ENCODE measurements at regions not wholly inside any gene's neighbourhood (a gene's known extent, or its start where the extent isn't known, plus 50 kb on each side); places are given as distances from the start of the nearest gene placed in this dataset.

GRCh38 chr5:97555644-97555981, 372.6 kb upstream of the RIOK2 start:
- Histone ChIP-seq H4K20me1 (ENCODE audit: insufficient read depth) (no peaks in the 10 kb centered on the region), H3K36me3 (ENCODE audit: insufficient read depth) (no peaks in the 10 kb centered on the region), H3K27me3 (ENCODE audit: insufficient read depth, low read depth) (no peaks in the 10 kb centered on the region), H3K9ac (no peak overlapping the region), H3K79me2 (ENCODE audit: insufficient read depth, low read depth) (no peaks in the 10 kb centered on the region), H3K27ac (no peak overlapping the region), H3K4me1 (ENCODE audit: low read depth, poor library complexity, severe bottlenecking) (no peaks in the 10 kb centered on the region), H2AFZ (ENCODE audit: low read depth) (no peak overlapping the region), H3K4me3 (IDR thresholded peaks at IDR 0.05; ENCODE audit: insufficient read depth, low read depth, low read length) (no peak overlapping the region), H3K4me2 (no peak overlapping the region)
- TF ChIP-seq, protein P1, sequence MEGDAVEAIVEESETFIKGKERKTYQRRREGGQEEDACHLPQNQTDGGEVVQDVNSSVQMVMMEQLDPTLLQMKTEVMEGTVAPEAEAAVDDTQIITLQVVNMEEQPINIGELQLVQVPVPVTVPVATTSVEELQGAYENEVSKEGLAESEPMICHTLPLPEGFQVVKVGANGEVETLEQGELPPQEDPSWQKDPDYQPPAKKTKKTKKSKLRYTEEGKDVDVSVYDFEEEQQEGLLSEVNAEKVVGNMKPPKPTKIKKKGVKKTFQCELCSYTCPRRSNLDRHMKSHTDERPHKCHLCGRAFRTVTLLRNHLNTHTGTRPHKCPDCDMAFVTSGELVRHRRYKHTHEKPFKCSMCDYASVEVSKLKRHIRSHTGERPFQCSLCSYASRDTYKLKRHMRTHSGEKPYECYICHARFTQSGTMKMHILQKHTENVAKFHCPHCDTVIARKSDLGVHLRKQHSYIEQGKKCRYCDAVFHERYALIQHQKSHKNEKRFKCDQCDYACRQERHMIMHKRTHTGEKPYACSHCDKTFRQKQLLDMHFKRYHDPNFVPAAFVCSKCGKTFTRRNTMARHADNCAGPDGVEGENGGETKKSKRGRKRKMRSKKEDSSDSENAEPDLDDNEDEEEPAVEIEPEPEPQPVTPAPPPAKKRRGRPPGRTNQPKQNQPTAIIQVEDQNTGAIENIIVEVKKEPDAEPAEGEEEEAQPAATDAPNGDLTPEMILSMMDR (conservative IDR thresholded peaks at IDR 0.05; ENCODE audit: low read depth, low read length), result no peak

DNA sequence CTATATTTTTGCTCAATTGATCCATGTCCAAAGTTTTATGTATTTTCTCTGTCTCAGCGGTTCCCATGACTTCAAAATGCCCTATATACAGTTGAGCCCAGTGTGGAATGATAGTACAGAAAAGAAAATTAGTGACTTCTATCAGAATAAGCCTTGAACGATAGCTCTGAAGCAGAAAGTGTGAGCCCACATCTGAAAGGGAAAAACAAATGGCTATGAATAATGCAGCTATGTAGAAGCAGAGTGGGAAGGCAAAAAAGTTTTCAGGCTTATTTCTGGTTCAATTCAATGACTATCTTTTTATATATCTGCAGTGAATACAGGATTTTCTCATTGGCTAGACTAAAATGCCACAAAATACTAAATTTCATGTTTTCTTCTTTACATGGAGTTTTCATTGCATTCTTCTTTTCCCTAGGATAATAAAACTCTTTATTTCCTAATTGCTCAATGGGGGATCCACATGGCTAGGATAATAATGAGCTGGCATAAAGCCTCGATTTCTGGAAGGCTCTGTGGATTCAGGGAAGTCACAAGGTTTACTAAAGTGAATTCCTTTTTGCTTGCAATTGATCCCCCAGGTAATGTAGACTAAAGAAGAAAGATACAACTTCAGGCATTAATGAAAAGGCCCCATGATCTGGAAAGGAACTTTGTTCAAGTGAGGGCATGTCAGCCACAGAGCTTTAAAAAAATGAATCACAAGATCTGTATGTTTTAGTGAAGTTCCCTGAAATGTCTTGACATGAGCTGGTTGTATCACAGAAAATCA, 377.0 kb upstream of the RIOK2 start:
- Histone ChIP-seq H3K4me2 (no peak overlapping the region), H3K27ac (no peak overlapping the region), H3K36me3 (ENCODE audit: insufficient read depth) (no peaks in the 10 kb centered on the region), H3K4me1 (ENCODE audit: low read depth, poor library complexity, severe bottlenecking) (no peaks in the 10 kb centered on the region), H2AFZ (ENCODE audit: low read depth) (no peak overlapping the region), H3K79me2 (ENCODE audit: insufficient read depth, low read depth) (no peaks in the 10 kb centered on the region), H3K27me3 (ENCODE audit: insufficient read depth, low read depth) (no peaks in the 10 kb centered on the region), H4K20me1 (ENCODE audit: insufficient read depth) (no peaks in the 10 kb centered on the region), H3K9ac (no peak overlapping the region), H3K4me3 (IDR thresholded peaks at IDR 0.05; ENCODE audit: insufficient read depth, low read depth, low read length) (no peak overlapping the region)
- TF ChIP-seq, protein P1 (conservative IDR thresholded peaks at IDR 0.05; ENCODE audit: low read depth, low read length), result no peak

DNA sequence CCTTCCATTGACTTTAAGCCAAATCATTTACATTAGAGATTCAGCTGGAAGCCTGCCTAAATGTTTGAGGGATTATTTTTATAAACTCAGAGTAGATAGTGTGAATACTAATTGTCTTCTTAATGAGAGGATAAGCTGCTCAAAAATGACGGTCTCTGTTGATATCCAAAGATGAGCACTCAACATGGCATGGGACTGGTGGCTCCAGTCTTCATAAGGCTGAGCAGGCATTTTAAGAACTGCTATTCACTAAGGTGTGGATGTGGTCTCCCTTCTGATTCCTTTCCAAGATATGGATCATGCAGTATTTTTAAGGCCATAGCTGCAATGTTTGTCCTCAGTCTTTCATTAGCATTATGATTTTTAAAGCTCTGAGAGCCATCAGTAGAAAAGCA, 377.5 kb upstream of the RIOK2 start:
- H4K20me1 ChIP-seq (ENCODE audit: insufficient read depth), result no peaks in the 10 kb centered on the region
- no peak overlapping the region for H3K27ac ChIP-seq
- H2AFZ ChIP-seq (ENCODE audit: low read depth), result no peak overlapping the region
- no peaks in the 10 kb centered on the region for H3K27me3 ChIP-seq (ENCODE audit: insufficient read depth, low read depth)
- no peak overlapping the region for H3K4me2 ChIP-seq
- TF ChIP-seq, protein P1 (conservative IDR thresholded peaks at IDR 0.05; ENCODE audit: low read depth, low read length), result no peak
- no peaks in the 10 kb centered on the region for H3K79me2 ChIP-seq (ENCODE audit: insufficient read depth, low read depth)
- H3K4me1 ChIP-seq (ENCODE audit: low read depth, poor library complexity, severe bottlenecking), result no peaks in the 10 kb centered on the region
- H3K36me3 ChIP-seq (ENCODE audit: insufficient read depth), result no peaks in the 10 kb centered on the region
- H3K9ac ChIP-seq, result no peak overlapping the region
- no peak overlapping the region for H3K4me3 ChIP-seq (IDR thresholded peaks at IDR 0.05; ENCODE audit: insufficient read depth, low read depth, low read length)

- no peaks in the 10 kb centered on the region for H3K27me3 ChIP-seq (ENCODE audit: insufficient read depth, low read depth)
Measured at GRCh38 chr5:97563050-97563657, 380.1 kb upstream of the RIOK2 start.

More at GRCh38 chr5:97563050-97563657, 380.1 kb upstream of the RIOK2 start:
- no peak overlapping the region for H3K9ac ChIP-seq
- no peak overlapping the region for H3K4me2 ChIP-seq
- TF ChIP-seq, protein P1 (conservative IDR thresholded peaks at IDR 0.05; ENCODE audit: low read depth, low read length), result no peak
- no peak overlapping the region for H3K27ac ChIP-seq
- H2AFZ ChIP-seq (ENCODE audit: low read depth), result no peak overlapping the region
- H3K79me2 ChIP-seq (ENCODE audit: insufficient read depth, low read depth), result no peaks in the 10 kb centered on the region
- H4K20me1 ChIP-seq (ENCODE audit: insufficient read depth), result no peaks in the 10 kb centered on the region
- H3K36me3 ChIP-seq (ENCODE audit: insufficient read depth), result no peaks in the 10 kb centered on the region
- no peak overlapping the region for H3K4me3 ChIP-seq (IDR thresholded peaks at IDR 0.05; ENCODE audit: insufficient read depth, low read depth, low read length)
- no peaks in the 10 kb centered on the region for H3K4me1 ChIP-seq (ENCODE audit: low read depth, poor library complexity, severe bottlenecking)

All from KMS-11 (cell line).